Frontal cortex (tissue), 3 donors: ENCODE measurements at regions not wholly inside any gene's neighbourhood (a gene's known extent, or its start where the extent isn't known, plus 50 kb on each side); places are given as distances from the start of the nearest gene placed in this dataset.
"Not testable (repeated sequence)": the region's sequence is repeated elsewhere in the genome, so short reads cannot be mapped to it uniquely, and the experiment has no call there.

Experiments
- DNase-seq, 2 donors: peaks; one replicate each; pipeline ENCODE4 v3.0.0; 2012; ENCODE audit warnings: low spot score in 2 of 2
- FAIRE-seq: peaks from 2 replicates; lab custom pipeline; 2012; peaks lifted over from hg19 to GRCh38; lab: Jason Lieb, UNC
- donor health status: control.
- donor health status: control.
- donor health status: control.

DNA sequence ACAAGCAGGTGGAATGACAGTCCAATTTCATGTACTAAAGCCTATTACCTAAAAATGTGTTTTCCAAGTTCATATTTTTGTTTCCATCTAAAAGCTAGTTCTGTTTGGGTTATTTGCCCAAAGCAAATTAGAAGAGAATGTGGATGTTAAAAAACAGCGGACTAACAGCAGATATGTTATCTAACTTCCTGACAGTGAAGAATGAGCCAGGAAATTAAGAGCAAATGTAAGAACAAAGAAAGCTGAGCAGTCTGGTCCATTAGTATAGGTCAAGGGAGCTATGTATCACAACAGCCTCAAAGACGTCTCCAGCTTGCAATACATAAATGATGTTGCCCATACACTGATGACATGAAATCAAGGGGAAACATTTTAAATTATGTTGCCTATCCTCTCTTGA is 145.5 kb upstream of the PLD5 start:
- DNase-seq (no peak), FAIRE-seq (no peak)

DNA sequence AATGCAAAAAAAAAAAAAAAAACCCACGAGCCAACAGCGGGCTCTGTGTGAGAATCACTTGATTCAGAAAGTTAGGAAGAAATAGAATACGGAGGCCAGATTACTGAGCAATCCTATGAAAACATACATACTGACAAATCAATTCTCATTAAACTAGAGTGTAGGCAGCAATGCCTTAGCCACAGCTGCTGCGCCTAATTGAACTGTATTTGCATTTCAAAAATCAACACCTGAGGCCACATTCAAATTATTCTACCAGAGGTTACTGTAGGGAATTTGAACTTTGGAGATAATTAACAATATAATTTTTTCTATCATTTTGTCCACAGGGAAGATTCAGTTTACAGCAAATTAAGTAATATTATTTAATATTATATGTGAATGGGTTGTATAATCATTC is 138.4 kb upstream of the PLD5 start:
- FAIRE-seq (no peak), DNase-seq (no peak)

DNA sequence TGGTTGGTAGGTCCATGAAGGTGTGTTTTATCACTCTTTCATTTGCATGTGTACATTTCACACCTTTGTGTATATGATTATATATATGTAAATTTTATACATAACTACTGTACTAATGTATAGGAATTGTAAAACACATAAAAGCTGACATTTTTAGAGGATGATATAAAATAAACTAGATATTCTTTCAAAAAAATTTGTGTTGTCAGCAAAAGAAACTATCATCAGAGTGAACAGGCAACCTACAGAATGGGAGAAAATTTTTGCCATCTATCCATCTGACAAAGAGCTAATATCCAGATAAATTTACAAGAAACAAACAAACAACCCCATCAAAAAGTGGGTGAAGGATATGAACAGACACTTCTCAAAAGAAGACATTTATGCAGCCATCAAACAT is 129.3 kb upstream of the PLD5 start:
- DNase-seq, FAIRE-seq: not testable (repeated sequence)

DNA sequence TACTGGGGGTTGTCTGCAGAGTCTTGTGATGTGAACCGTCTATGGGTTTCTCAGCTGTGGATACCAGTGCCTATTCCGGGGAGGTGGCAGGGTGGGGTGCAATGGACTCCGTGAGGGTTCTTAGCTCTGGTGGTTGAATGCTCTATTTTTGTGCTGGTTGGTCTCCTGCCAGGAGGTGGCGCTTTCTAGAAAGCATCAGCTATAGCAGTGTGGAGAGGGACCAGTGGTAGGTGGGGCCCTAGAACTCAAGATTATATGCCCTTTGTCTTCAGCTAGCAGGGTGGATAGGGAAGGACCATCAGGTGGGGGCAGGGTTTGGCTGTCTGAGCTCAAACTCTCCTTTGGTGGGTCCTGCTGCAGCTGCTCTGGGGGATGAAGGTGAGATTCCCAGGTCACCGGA is 127.3 kb upstream of the PLD5 start:
- DNase-seq (no peak), FAIRE-seq (no peak)

DNA sequence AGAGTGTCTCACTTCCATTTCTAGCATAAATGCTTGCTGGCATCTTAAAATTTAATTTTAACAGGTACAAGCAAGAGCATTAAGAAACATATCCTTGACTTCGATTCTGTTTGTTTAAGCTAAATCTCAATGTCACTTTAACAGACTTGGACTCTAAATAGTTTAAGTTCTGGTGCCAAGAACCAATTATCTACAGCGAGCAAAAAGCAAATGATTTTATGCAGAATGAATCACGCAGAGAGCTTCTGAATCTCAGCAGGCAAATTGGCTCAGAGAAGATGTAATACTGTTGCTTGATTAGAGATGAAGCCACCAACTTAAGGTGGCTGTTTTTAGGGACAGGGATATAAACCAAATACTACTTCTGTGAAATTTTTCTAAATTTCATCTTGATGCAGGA is 117.0 kb upstream of the PLD5 start:
- no peak for FAIRE-seq
- DNase-seq = peak in 1 of 2 donors; percentile 8

DNA sequence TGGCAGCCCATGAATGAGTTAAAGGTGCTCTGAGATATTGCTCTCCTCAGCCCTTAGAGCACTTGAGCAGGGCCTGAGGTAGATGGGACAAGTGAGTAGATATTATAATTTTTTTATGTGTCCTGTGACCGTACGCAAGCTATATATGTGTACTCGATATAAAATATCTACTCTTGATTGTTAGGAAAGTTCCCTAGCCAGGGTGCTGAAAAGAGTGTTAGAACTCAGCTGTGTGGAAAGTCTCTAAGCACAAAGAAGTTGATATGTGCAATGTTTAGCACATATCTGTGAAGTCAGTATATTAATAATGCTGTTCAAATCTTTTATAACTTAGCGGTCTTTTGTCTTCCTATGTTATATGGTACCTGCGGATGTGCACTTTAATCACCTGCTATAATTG is 114.6 kb upstream of the PLD5 start:
- DNase-seq (no peak), FAIRE-seq (no peak)

DNA sequence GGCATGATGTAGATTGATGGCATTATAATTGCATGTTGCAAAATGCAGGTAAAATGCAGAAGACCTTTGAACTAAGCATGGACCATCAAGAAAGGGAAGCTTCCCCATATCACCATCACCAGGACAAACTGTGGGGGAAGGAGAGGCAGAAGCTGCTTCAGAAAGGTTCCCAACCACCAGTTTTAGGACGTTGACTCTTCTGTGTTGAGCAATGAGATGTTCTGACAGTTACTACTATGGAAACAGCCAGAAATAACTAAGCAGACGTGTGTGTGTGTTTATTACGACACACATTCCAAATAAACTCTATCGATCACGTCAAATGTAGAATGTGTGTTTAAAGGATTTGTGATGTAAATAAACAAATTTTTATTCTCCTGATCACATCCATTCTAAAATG is 110.2 kb upstream of the PLD5 start:
- FAIRE-seq = no peak
- DNase-seq = no peak

DNA sequence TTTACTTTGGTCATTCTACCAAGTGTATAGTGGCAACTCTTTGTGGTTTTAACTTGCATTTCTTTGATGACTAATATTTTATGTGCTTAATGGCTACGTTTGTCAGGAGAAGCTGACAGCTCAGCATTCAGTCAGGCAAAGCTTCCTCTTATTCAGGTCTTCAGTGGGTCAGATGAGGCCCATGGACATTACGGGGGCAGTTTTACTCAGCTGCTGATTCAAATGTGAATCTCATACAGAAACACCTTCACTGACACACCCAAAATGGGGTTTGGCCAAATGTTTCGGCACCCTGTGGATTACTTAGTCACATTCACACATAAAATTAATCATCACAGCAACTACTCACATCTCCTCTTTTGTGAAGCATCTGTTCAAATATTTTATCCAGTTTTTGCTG is 104.9 kb upstream of the PLD5 start:
- FAIRE-seq (no peak), DNase-seq (no peak)

DNA sequence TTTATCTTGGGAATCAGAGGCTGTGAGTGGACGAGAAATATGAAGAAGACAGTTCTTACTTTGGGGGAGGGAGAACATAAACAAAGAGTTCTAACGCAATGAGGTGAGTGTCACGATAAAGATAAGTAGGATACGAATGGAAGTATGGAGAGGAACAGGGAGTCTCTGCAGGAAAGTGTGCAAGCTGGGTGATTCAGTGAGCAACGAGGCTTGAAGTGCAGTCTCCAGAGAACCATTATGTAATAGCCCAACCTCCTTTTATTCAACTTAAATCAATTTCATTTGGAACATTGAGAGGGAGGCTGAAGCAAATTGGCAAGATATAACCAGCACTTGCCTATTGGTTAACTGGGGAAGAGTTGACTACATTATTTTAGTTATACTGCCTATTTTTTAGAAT is 99.3 kb upstream of the PLD5 start:
- FAIRE-seq (no peak), DNase-seq (no peak)

DNA sequence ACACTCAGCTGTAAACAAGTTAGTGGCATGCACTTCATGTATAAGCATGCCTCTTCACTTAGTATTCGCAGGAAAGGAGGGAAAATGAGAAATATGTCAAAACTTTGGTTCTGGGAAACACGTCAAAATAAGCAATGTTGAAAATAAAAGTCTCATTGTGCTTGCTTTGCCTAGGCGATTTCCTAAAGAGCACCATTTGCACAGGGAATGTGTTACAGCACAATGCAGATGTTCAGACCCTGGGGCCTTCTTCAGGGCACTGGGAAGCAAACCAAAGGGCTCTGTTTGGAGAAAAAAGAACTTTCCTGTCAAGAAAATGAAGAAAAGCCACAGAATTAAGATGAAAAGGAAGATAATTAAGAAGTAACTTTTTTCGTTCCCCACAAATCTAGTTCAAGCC is 98.6 kb upstream of the PLD5 start:
- DNase-seq (no peak), FAIRE-seq (no peak)

DNA sequence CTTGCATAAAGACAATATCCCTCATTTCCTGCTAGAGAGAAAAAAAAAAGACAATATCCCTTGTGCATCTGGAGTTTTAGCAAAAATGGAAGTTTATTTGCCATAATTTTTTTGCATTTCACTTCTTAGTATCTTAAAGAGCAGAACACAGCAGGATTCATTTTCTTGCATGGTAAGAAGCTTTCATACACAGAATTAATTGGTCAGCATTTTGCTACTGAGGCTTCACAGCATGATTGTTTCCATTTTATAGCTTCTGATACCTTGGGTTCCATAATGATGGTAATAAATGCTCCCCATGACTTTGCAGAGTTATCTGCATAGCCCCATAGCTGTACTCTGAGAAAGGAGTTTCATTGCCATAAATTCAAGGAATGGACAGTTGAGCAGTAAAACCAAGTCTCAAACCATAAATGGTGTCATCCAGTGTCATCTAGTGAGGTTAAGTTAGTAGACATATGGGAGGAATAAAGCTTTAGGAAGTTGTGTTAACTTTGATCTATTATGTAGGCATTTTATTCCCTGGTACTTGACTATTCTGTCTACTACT is 88.8 kb upstream of the PLD5 start:
- no peak for DNase-seq
- FAIRE-seq = no peak

DNA sequence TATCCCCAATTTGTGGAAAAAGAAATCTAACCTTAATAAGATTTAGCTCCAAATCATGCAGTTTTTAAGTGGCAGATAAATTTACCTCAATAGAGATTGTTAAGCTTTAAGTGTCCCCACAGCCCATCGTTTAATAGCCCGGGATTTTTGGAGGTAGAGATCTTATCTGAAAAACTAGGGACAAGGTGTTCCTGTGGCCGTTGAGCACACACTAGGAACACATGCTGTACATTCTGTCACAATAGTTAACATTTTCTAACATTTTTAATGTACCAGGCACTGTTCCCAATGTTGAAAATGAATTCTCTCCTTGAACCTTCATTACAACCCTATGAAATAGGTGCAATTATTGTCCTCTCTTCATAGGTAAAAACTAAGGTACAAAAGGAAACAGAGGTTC is 85.7 kb upstream of the PLD5 start:
- FAIRE-seq (no peak), DNase-seq (no peak)

DNA sequence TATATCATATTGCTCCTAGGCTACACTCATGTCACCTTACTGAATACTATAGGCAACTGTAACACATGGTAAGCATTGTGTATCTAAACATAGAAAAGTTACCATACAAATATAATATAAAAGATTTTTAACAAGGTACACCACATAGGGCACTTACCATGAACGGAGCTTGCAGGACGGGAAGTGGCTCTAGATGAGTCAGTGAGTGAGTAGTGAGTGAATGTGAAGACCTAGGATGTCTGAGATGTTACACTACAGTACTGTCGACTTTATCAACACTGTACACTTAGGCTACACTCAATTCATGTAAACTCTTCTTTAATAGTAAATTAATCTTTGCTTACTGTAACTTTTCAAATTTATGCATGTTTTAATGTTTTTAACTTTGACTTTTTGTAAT is 81.0 kb upstream of the PLD5 start:
- no peak for DNase-seq
- FAIRE-seq = no peak

DNA sequence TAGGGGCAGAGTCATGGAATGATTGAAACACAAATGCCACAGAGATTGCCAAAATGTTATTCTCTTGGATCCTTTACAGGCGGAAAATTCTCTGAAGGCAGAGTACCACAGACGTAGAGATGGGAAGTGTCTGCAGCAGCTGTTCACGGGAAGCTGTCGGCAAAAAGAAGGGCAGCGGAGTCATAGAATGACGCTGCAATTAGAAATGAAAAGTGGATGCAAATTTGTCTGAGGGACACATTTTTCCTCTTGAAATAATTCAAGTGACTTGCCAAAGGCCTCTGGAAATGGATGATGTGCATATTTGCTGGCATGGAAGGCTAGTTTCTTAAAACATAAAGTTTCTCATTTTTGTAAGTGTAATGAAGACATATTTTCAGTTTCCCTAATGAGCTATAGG is 77.5 kb upstream of the PLD5 start:
- no peak for DNase-seq
- no peak for FAIRE-seq

DNA sequence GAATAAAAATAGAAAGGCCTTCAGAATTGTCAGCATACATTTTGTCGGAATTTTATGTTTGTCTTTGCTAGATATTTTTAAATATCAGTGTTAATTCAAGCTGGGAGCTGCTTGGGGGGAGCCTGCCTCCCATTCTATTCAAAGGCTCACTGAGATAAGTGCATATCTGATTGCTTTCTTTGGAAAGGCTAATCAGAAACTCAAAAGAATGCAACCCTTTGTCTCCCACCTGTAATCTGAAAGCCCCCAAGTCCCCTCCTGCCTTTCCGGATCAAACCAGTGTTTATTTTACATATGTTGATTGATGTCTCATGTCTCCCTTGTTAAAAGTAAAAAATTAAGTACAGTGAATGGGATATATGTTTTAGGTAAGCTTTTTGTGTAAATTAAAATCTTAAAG is 69.3 kb upstream of the PLD5 start:
- not testable (repeated sequence) for FAIRE-seq, DNase-seq

DNA sequence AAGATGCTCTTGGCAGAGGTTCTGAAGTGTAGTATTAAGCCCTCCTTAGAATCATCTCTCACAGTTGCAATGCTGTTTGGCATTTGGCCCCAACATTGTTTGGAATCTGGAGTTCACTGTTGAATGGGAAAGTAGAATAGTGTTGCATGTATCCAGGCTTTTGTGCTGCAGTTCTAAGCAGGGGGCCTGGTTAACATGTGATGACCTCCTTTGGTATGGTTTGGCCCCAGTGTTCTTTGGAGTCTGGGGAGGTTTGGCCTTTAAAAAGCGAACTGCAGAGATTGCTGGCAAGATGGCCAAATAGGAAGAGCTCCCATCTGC is 61.8 kb upstream of the PLD5 start:
- DNase-seq (no peak), FAIRE-seq (no peak)

DNA sequence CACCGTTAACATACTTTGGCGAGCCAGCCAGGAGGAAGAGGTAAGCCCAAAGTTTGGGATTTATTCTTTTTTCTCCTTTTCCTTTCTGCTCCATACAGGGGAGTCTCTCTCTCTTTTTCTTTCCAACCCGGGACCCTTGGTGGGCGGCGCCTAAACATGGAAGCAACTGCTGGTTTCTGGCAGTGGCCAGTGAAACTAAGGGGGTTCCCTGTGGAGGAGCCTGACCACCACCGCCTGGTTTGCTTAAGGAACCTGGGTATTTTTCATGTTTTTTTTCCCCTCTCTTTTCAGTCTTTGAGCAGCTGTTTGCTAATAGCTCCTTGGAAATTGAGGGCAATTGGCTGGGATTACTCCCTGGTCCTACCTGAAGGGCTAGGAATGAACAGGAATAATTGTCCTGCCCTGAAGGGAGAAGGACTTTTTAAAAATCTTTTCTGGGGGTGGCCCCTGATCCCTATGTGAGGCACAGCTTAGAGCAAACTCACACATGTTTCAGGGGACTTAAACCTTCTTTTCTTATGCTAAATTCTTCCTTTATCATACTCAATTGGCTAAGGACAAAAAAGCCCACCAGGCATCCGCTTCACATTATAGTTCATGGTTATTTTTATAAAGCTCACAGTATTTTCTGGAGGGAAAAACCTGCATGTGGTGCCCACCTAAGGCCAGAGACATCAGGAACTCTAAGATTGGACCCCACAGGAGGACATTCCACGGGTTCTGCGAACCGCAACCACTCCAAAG is 61.3 kb upstream of the PLD5 start:
- DNase-seq = no peak
- no peak for FAIRE-seq

DNA sequence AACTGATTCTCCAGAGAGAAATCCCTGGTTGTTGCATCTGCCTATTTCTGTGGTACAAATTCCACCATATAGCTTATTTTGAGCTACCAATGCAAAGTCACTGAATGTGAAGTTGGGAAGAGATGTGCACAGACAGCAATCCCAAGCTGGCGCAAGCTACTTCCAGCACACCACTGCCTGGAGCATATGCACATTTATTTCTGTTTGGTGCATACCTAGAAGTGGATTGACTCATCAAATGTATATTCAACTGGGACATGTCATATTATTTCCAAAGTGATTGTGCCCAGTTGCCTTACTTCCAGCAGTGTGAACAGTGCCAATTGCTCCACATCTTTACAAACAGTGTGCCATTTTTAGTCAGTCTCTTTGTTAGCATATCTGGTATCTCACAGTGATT is 58.2 kb upstream of the PLD5 start:
- no peak for FAIRE-seq
- DNase-seq = no peak

DNA sequence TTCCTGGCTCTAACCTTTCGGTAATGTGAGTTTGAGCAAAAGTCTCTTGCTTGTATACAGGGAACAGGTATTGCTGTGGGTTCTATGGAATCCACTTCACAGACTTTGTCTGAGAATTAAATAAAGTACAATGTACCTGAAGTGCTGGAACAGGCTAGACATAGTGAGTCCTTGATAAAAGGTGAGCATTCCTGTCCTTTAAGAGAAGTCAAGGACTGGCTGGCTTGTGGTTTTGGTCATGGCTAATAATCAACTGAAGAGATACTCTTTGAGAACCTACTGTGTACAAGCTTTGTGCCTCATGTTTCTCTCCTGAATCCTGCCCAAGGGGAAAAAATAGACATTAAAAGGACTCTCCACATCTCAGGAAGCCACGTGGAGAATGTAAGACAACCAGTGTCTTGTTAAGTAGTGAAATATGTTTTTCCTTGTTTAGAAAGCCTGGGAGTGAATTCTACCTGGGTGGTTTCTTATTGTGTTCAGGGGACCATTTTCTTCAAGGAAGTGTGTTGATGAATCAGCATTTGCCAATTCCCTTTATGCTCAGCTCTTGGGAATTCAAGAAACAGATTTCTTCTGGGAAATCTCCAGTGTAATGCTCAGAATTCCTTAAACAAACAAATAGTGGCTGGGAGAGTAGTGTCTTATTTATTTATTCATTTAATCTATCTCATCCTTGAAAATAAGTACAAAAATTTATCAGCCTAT is 55.2 kb upstream of the PLD5 start:
- FAIRE-seq = no peak
- DNase-seq = no peak
